Neural cell (in vitro differentiated cells): ENCODE measurements at regions not wholly inside any gene's neighbourhood (a gene's known extent, or its start where the extent isn't known, plus 50 kb on each side); places are given as distances from the start of the nearest gene placed in this dataset.

Source experiments
- H2AFZ ChIP-seq: fragments of 200-600, 300-800 bp; sonication (generic), shearing (Covaris generic); 2 replicates; pipeline ENCODE4 v1.6.0; 2014; ENCODE audit warnings: low read depth, mild to moderate bottlenecking, antibody characterized with exemption, low read length, moderate library complexity
- H3F3A ChIP-seq: fragments of 200-600 bp; shearing (Covaris generic); 2 replicates; pipeline ENCODE4 v1.6.1; 2016; ENCODE audit warnings: mild to moderate bottlenecking, moderate library complexity, mixed read lengths, antibody characterized with exemption, low read length; ENCODE audit not compliant: insufficient read depth, poor library complexity, severe bottlenecking
- H3K27ac ChIP-seq: fragments of 200-600, 300-800 bp; sonication (generic), shearing (Covaris generic); 2 replicates; pipeline ENCODE4 v1.5.1; 2014; ENCODE audit warnings: mild to moderate bottlenecking, low read length, moderate library complexity
- H3K27me3 ChIP-seq: fragments of 300-800, 200-600 bp; sonication (generic), shearing (Covaris generic); 2 replicates; pipeline ENCODE4 v1.6.0; 2014; ENCODE audit warnings: mild to moderate bottlenecking, low read depth, low read length, moderate library complexity; ENCODE audit not compliant: insufficient read depth
- H3K36me3 ChIP-seq: fragments of 300-800, 200-600 bp; sonication (generic), shearing (Covaris generic); 2 replicates; pipeline ENCODE4 v1.5.1; 2014; ENCODE audit warnings: mild to moderate bottlenecking, antibody characterized with exemption, low read length, moderate library complexity; ENCODE audit not compliant: insufficient read depth
- H3K4me2 ChIP-seq: fragments of 300-800, 200-600 bp; sonication (generic), shearing (Covaris generic); 2 replicates; pipeline ENCODE4 v1.6.0; 2014; ENCODE audit warnings: mild to moderate bottlenecking, low read length
- H3K4me3 ChIP-seq: fragments of 300-800, 200-600 bp; sonication (generic), shearing (Covaris generic); 2 replicates; pipeline ENCODE4 v1.5.1; 2014; ENCODE audit warnings: mild to moderate bottlenecking, low read length, moderate library complexity
- H3K79me2 ChIP-seq: fragments of 200-600 bp; shearing (Covaris generic); replicated peaks from 2 replicates; pipeline ENCODE4 v1.6.0; 2014; ENCODE audit warnings: mild to moderate bottlenecking, low read length, moderate library complexity; ENCODE audit not compliant: insufficient read depth
- H3K9ac ChIP-seq: fragments of 300-800, 200-600 bp; sonication (generic), shearing (Covaris generic); 2 replicates; pipeline ENCODE4 v1.6.1; 2016; ENCODE audit warnings: mild to moderate bottlenecking, low read length, mixed read lengths
- H3K9me2 ChIP-seq: fragments of 200-600 bp; shearing (Covaris generic); 2 replicates; pipeline ENCODE4 v1.6.1; 2016; ENCODE audit warnings: mild to moderate bottlenecking, low read length, mixed read lengths; ENCODE audit not compliant: insufficient read depth
- H3K9me3 ChIP-seq: fragments of 200-600, 300-800 bp; sonication (generic), shearing (Covaris generic); 2 replicates; pipeline ENCODE4 v1.6.1; 2016; ENCODE audit warnings: mild to moderate bottlenecking, mixed run types, low read length, moderate library complexity, mixed read lengths
- H4K20me1 ChIP-seq: fragments of 200-600 bp; shearing (Covaris generic); 2 replicates; pipeline ENCODE4 v1.6.1; 2016; ENCODE audit warnings: mild to moderate bottlenecking, mixed run types; ENCODE audit not compliant: insufficient read depth
- EP300 ChIP-seq: fragments of 450-650 bp; conservative IDR thresholded peaks from 2 replicates; pipeline ENCODE4 v1.6.1; 2014; ENCODE audit warnings: antibody characterized with exemption, mild to moderate bottlenecking, moderate library complexity; ENCODE audit not compliant: poor library complexity, severe bottlenecking
- MXI1 ChIP-seq: fragments of 450-650 bp; conservative IDR thresholded peaks from 2 replicates; pipeline ENCODE4 v1.6.1; 2014; ENCODE audit warnings: antibody characterized with exemption, mild to moderate bottlenecking; ENCODE audit not compliant: poor library complexity, severe bottlenecking
- POLR2AphosphoS5 ChIP-seq: IDR thresholded peaks from 2 replicates; pipeline ENCODE4 v1.6.1; 2012
- RAD21 ChIP-seq: fragments of 450-650 bp; conservative IDR thresholded peaks from 2 replicates; pipeline ENCODE4 v1.6.1; 2014; ENCODE audit warnings: antibody characterized with exemption, mild to moderate bottlenecking, moderate library complexity
- REST ChIP-seq: IDR thresholded peaks from 2 replicates; pipeline ENCODE4 v1.6.1; 2012; ENCODE audit warnings: borderline replicate concordance
- SMC3 ChIP-seq: fragments of 450-650 bp; conservative IDR thresholded peaks from 2 replicates; pipeline ENCODE4 v1.6.1; 2014; ENCODE audit warnings: antibody characterized with exemption, mild to moderate bottlenecking, moderate library complexity; ENCODE audit not compliant: poor library complexity
- TAF1 ChIP-seq: IDR thresholded peaks from 2 replicates; pipeline ENCODE4 v1.6.1; 2012; ENCODE audit warnings: low read depth

- no peaks in the 10 kb centered on the region for H4K20me1 ChIP-seq
- H3K27ac ChIP-seq: no peak overlapping the region
- no peak overlapping the region for H2AFZ ChIP-seq
- TF ChIP-seq REST: no peak
- H3K36me3 ChIP-seq: no peaks in the 10 kb centered on the region
- H3K9ac ChIP-seq: no peak overlapping the region
- no peak overlapping the region for H3K4me2 ChIP-seq
- no peaks in the 10 kb centered on the region for H3K27me3 ChIP-seq
- no peaks in the 10 kb centered on the region for H3K9me3 ChIP-seq
- no peaks in the 10 kb centered on the region for H3F3A ChIP-seq
- H3K4me3 ChIP-seq: no peak overlapping the region
- H3K79me2 ChIP-seq: no peaks in the 10 kb centered on the region
- H3K9me2 ChIP-seq: no peaks in the 10 kb centered on the region
Observed at GRCh38 chr11:80779905-80780605, 1339.2 kb upstream of the TENM4 start.

GRCh38 chr11:80778941-80779340 lies 1338.1 kb upstream of the TENM4 start:
- no peaks in the 10 kb centered on the region for H3K27me3 ChIP-seq
- no peak overlapping the region for H3K27ac ChIP-seq
- no peaks in the 10 kb centered on the region for H3K36me3 ChIP-seq
- no peak overlapping the region for H2AFZ ChIP-seq
- H3K4me3 ChIP-seq: no peak overlapping the region
- TF ChIP-seq REST: no peak
- TF ChIP-seq POLR2AphosphoS5: no peak
- no peak for TF ChIP-seq SMC3
- TF ChIP-seq RAD21: no peak
- no peak for TF ChIP-seq MXI1
- no peak for TF ChIP-seq TAF1
- TF ChIP-seq EP300: no peak
- H4K20me1 ChIP-seq: no peaks in the 10 kb centered on the region
- no peaks in the 10 kb centered on the region for H3F3A ChIP-seq
- no peak overlapping the region for H3K9ac ChIP-seq
- H3K9me2 ChIP-seq: no peaks in the 10 kb centered on the region
- no peaks in the 10 kb centered on the region for H3K79me2 ChIP-seq
- H3K9me3 ChIP-seq: no peaks in the 10 kb centered on the region
- no peak overlapping the region for H3K4me2 ChIP-seq
